ENCODE measurements at regions not wholly inside any gene's neighbourhood (a gene's known extent, or its start where the extent isn't known, plus 50 kb on each side); places are given as distances from the start of the nearest gene placed in this dataset.

Small RNA genes lying in the stretch of these regions (small RNA-seq; reads per million reads assigned to genes)
- gene RF00019 (0 reads per million in 7 experiments), gene RF00432 (0 to 1.0 (median 0) reads per million in 7 experiments)

Data from SK-N-SH (cell line).